Endothelial cell of umbilical vein (primary cell): ENCODE measurements at regions not wholly inside any gene's neighbourhood (a gene's known extent, or its start where the extent isn't known, plus 50 kb on each side); places are given as distances from the start of the nearest gene placed in this dataset.

Experiments used
- BruUV-seq: library from RNA; stranded (reverse); fragments of 400-500 nt; replicated peaks from 2 replicates; lab custom pipeline; 2021; lab: Mats Ljungman, UMichigan
- CTCF ChIA-PET: fragments of 300-600, 350-600 bp; sonication (Branson Sonifier 250); formaldehyde crosslinking; loops from one replicate; lab custom pipeline; 2021; ENCODE audit warnings: antibody characterized with exemption, inconsistent platforms; lab: Charles Lee
- POLR2A ChIA-PET: fragments of 300-600, 350-600 bp; sonication (Branson Sonifier 250); formaldehyde crosslinking; loops from one replicate; lab custom pipeline; 2021; ENCODE audit warnings: antibody characterized with exemption, inconsistent platforms; lab: Charles Lee
- DNase-seq: peaks from one replicate; pipeline ENCODE4 v3.0.0-alpha.2; 2011; ENCODE audit warnings: low read depth, low spot score
- FAIRE-seq: peaks from 2 replicates; lab custom pipeline; 2011; peaks lifted over from hg19 to GRCh38; lab: Jason Lieb, UNC
- H2AFZ ChIP-seq: 2 replicates; pipeline ENCODE4 v1.6.0; 2012; ENCODE audit warnings: low read depth, low read length, control low read depth, inconsistent platforms
- H3K27ac ChIP-seq: 2 replicates; pipeline ENCODE4 v1.5.1; 2011; ENCODE audit warnings: low read depth, mild to moderate bottlenecking, control low read depth, low read length, moderate library complexity; ENCODE audit not compliant: insufficient read depth
- H3K27me3 ChIP-seq, 2 experiments: 2 replicates each; pipeline versions ENCODE4 v1.6.0 to v1.6.1; 2011; ENCODE audit warnings: low read length in 2 of 2, mixed read lengths in 1 of 2; ENCODE audit not compliant: control insufficient read depth in 2 of 2, insufficient read depth in 2 of 2
- H3K36me3 ChIP-seq, 2 experiments: 2 replicates in 1 of 2; 3 replicates in 1 of 2; pipeline ENCODE4 v1.5.1; 2011; ENCODE audit warnings: low read length in 2 of 2, mild to moderate bottlenecking in 1 of 2, moderate library complexity in 1 of 2; ENCODE audit not compliant: control insufficient read depth in 2 of 2, insufficient read depth in 2 of 2; ENCODE audit errors: extremely low read depth in 1 of 2
- H3K4me1 ChIP-seq: 3 replicates; pipeline ENCODE4 v1.5.1; 2011; ENCODE audit warnings: mild to moderate bottlenecking, low read length; ENCODE audit not compliant: control insufficient read depth, insufficient read depth; ENCODE audit errors: extremely low read depth
- H3K4me2 ChIP-seq: 2 replicates; pipeline ENCODE4 v1.6.1; 2011; ENCODE audit warnings: low read length, control low read depth, mixed read lengths; ENCODE audit not compliant: insufficient read depth
- H3K4me3 ChIP-seq, 3 experiments: fragments of 200-600 bp in 1 of 3; sonication (generic), shearing (Covaris generic) in 1 of 3; replicated peaks in 1 of 3; 2 replicates each; pipeline ENCODE4 v1.5.1; 2011 to 2016; ENCODE audit warnings: control low read depth in 3 of 3, low read length in 3 of 3, mild to moderate bottlenecking in 2 of 3, inconsistent platforms in 1 of 3, low read depth in 1 of 3, moderate library complexity in 1 of 3; ENCODE audit not compliant: insufficient read depth in 1 of 3
- H3K79me2 ChIP-seq: 2 replicates; pipeline ENCODE4 v1.6.0; 2012; ENCODE audit warnings: low read length, inconsistent platforms; ENCODE audit not compliant: control insufficient read depth, insufficient read depth
- H3K9ac ChIP-seq: replicated peaks from 2 replicates; pipeline ENCODE3; 2011; ENCODE audit warnings: low read length, control low read depth; ENCODE audit not compliant: insufficient read depth; ENCODE audit errors: extremely low read depth
- H3K9me1 ChIP-seq: replicated peaks from 3 replicates; pipeline ENCODE4 v1.6.0; 2011; ENCODE audit warnings: mild to moderate bottlenecking, low read length; ENCODE audit not compliant: control insufficient read depth, insufficient read depth; ENCODE audit errors: extremely low read depth
- H3K9me3 ChIP-seq: replicated peaks from 2 replicates; pipeline ENCODE4 v1.5.1; 2012; ENCODE audit warnings: low read length, inconsistent platforms; ENCODE audit not compliant: control insufficient read depth, insufficient read depth
- H4K20me1 ChIP-seq: replicated peaks from 2 replicates; pipeline ENCODE3; 2011; ENCODE audit warnings: mild to moderate bottlenecking, low read length; ENCODE audit not compliant: control insufficient read depth, insufficient read depth; ENCODE audit errors: extremely low read depth
- CTCF ChIP-seq, 2 donors: IDR thresholded peaks; 1 replicate in 1 of 2; 2 replicates in 1 of 2; pipeline ENCODE4 v1.5.1; 2011; ENCODE audit warnings: low read length in 2 of 2, mild to moderate bottlenecking in 2 of 2, moderate library complexity in 2 of 2, control low read depth in 1 of 2, inconsistent platforms in 1 of 2, low read depth in 1 of 2; ENCODE audit not compliant: insufficient read depth in 1 of 2; ENCODE audit errors: extremely low read depth in 1 of 2
- EZH2 ChIP-seq: IDR thresholded peaks from 2 replicates; pipeline ENCODE4 v1.6.1; 2012; ENCODE audit warnings: borderline replicate concordance, low read depth, mild to moderate bottlenecking, moderate library complexity, low read length, inconsistent platforms; ENCODE audit not compliant: severe bottlenecking
- FOS ChIP-seq: IDR thresholded peaks from 2 replicates; pipeline ENCODE4 v1.6.1; 2011; ENCODE audit warnings: mild to moderate bottlenecking, low read length, moderate library complexity, borderline replicate concordance; ENCODE audit not compliant: insufficient read depth
- GATA2 ChIP-seq: IDR thresholded peaks from 2 replicates; pipeline ENCODE4 v1.7.0; 2011; ENCODE audit warnings: low read depth, mild to moderate bottlenecking, moderate library complexity, mixed read lengths, low read length; ENCODE audit not compliant: insufficient read length, insufficient read depth
- JUN ChIP-seq: IDR thresholded peaks from 2 replicates; pipeline ENCODE4 v1.6.1; 2011; ENCODE audit warnings: borderline replicate concordance, low read depth; ENCODE audit not compliant: insufficient read length, insufficient read depth
- MAX ChIP-seq: IDR thresholded peaks from 2 replicates; pipeline ENCODE4 v1.6.1; 2011; ENCODE audit not compliant: insufficient read depth, insufficient read length
- MYC ChIP-seq: IDR thresholded peaks from one replicate; pipeline ENCODE4 v1.6.1; 2011; ENCODE audit warnings: mild to moderate bottlenecking, low read depth, low read length
- POLR2A ChIP-seq: IDR thresholded peaks from 2 replicates; pipeline ENCODE4 v1.6.1; 2012; ENCODE audit warnings: low read depth, mild to moderate bottlenecking, control low read depth, low read length
- POLR2AphosphoS5 ChIP-seq: IDR thresholded peaks from 2 replicates; pipeline ENCODE4 v1.6.1; 2012; ENCODE audit warnings: low read depth, mild to moderate bottlenecking, control low read depth, low read length, moderate library complexity; ENCODE audit not compliant: insufficient read depth
- dilution Hi-C: fragments of 300-500 bp; cut with MboI; formaldehyde crosslinking; loops from one replicate; pipeline ENCODE4 v1.15.0; 2019; ENCODE audit warnings: low sequenced_read_pairs; ENCODE audit not compliant: extremely low pct_ligation_motif_present
- intact Hi-C: fragments of 100-400 bp; cut with micrococcal nuclease; formaldehyde crosslinking; loops from one replicate; pipeline ENCODE4 v1.10.0; 2022

GRCh38 chr5:12675959-12676358 lies 771.7 kb upstream of the CTNND2 start:
- Histone ChIP-seq H3K9me1 (no peaks in the 10 kb centered on the region), H3K27ac (no peak overlapping the region), H4K20me1 (no peaks in the 10 kb centered on the region), H3K9ac (no peak overlapping the region), H3K79me2 (no peaks in the 10 kb centered on the region), H3K4me3 (no peak overlapping the region), H3K9me3 (peaks cover 1% of the 10 kb centered on the region), H3K4me1 (no peaks in the 10 kb centered on the region), H3K4me2 (no peak overlapping the region), H2AFZ (no peak overlapping the region), H3K27me3 (no peaks in the 10 kb centered on the region), H3K36me3 (no peaks in the 10 kb centered on the region)
- dilution Hi-C loops, result no loop called here
- BruUV-seq, result no TSS peak
- DNase-seq, result no peak
- FAIRE-seq, result no peak
- ChIA-PET POLR2A (no interaction called here), CTCF (no interaction called here)
- intact Hi-C loops, result no loop called here
- TF ChIP-seq POLR2A (no peak), EZH2 (no peak), MAX (no peak), POLR2AphosphoS5 (no peak), FOS (no peak), MYC (no peak), JUN (no peak), GATA2 (no peak), CTCF (IDR thresholded peaks at IDR 0.05; ENCODE audit: extremely low read depth in 1 of 2, insufficient read depth in 1 of 2, low read depth in 1 of 2, low read length in 2 of 2) (no peak)
